ENCODE measurements at regions not wholly inside any gene's neighbourhood (a gene's known extent, or its start where the extent isn't known, plus 50 kb on each side); places are given as distances from the start of the nearest gene placed in this dataset.

DNA sequence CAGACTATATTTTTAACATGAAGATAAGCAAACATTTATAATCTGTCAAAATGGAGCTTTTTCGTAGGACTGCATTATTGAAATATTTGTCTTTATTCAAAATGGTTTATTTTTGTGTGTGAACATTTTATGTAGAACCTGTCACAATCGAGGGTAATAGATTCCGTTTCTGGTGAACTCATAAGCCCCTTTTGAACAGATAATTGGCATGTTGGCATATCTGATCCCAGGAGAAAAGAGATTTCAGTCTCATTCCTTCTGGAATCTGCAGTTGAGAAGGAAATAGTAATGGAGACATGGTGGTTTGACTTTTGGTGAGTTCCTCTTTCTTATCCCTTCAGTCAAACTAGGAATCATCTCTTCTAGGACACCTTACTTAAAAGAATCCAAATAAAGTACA, 427.9 kb upstream of the B3GALT2 start:
- no peak for DNase-seq (ENCODE audit: low spot score)

DNA sequence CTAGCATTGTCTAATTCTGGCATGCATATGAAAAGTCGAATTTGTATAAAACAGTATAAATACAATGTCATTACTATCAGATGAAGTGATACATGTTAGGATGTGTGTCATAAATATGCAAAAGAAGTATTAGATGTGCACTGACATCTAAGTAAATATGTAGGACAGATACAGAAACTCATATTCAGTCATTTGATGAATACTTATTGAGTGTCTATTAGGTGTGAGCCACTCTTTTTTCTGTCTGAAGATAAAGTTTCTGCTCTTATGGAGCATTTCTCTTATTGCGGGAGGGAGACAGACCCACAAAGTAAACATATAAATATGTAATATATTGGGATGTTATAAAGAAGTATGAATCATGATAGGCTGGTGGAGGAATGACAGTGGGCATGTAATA, 426.6 kb upstream of the B3GALT2 start:
- no peak for DNase-seq (ENCODE audit: low spot score)

DNA sequence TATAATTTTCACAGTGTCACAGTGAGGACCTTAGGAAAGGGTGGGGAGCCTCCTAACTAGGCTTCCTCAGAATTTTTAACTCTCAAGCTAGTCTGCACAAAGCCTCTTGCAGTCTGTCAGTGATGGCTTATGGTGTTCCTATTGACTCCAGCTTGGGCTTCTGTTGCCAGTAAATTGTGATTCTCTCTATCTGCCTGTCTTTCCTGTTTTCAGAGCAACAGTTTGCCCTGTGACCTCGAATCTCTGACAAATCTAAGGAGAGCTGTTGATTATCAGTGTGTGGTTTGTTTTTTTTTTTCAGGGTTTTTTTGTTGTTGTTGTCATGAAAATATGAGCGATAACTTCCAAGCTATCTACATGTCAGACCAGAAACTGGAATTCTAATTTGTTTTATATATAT, 423.2 kb upstream of the B3GALT2 start:
- no peak for DNase-seq (ENCODE audit: low spot score)

DNA sequence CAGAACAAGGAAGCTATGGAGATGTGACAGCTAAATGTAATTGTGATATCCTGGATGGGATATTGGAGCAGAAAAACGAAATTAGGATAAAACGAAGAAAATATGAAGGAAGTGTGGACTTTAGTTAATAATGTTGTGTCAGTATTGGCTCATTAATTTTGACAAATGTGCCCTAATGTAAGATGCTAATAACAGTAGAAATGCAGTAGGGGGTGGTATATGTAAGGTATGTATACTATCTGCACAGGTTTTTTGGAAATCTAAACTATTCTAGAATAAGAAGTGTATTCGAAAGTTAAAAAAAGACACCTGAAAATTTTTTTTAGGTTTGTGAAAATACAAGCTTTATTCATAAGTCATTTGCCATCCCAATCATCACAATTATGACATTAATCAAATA, 421.4 kb upstream of the B3GALT2 start:
- no peak for DNase-seq (ENCODE audit: low spot score)

DNA sequence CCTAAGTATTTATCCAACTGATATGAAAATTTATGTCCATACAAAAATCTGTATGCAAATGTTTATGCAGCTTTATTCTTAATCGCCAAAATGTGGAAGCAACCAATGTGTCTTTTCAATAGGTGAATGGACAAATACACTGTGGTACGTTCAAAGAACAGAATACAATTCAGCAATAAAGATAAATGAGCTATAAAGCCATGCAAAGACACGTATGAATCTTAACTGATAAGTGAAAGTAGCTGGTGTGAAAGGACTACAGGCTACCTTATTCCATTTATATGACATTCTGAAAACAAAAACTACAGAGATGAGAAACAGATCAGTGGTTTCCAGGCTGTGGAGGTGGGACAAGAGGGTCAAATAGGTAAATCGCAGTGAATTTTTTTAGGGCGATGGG, 419.6 kb upstream of the B3GALT2 start:
- DNase-seq (ENCODE audit: low spot score), result no peak

DNA sequence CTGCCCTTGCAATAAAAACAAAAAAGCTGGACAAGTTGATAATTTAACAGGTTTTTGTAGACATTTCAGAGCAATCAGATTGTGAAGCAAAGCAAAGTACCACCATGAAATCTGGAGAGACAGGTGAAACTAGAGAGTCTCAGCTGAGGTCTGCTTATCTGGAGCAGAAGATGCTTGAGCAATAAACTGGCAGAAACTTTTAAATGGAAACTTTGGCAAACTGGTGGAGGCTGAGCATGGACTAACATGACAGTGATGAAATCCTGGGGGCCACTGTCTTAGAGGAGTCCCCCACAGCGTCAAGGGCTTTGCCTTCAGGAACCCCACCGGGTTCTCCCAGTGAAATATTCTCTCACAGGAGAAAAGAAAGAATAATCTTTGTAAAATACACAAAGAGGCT, 416.3 kb upstream of the B3GALT2 start:
- no peak for DNase-seq (ENCODE audit: low spot score)

DNA sequence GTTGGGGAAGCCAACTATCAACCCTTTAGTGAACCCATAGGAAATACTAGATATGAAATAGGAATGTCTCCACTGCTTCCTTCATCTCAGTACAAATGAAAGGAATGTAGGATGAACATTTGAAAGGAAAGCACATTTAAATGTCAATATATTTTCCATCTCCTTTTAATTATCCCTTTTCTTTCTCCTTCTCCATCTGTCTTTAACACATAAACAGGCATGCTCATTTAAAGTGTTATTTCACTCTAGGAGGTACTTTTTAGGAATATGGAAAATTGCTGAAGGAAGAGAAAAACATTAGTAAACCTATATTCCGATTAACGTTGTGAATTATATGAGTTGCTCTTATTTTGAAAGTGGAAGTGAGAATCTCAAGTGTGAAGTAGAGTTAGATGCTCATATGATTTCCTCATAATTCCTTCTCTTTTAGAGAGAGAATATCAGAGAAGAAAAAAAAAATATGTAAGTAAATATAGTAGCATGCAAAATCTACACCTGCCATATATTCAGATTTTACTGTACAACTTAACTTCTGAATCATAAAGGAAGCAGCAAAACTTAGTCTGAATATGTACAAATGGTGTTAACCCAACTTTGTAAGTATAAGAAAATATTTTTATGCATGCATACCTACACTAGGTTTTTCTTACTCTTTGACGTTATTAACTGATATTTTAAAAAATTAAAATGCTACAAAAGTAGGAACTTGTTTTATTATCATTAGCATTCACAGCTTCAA, 406.9 kb upstream of the B3GALT2 start:
- DNase-seq (ENCODE audit: low spot score), result peak; percentile 2

DNA sequence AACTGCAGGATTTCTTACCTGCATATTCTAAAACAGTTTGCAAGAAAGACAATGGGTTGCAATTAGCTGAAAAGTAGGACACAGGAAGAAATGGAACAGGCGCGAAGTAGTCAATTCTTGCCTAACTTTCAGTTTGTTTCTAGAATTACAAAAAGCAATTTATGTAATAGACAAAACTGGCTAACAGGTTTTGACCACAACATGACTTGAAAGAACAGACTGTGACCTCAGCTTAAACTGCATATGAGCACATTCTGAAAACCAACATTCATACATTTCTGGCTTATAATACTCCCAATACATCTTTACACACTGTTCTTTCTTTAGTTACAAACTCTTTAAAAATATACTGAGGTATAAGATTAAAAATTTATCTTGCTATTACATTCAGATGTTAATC, 405.9 kb upstream of the B3GALT2 start:
- DNase-seq (ENCODE audit: low spot score), result no peak

DNA sequence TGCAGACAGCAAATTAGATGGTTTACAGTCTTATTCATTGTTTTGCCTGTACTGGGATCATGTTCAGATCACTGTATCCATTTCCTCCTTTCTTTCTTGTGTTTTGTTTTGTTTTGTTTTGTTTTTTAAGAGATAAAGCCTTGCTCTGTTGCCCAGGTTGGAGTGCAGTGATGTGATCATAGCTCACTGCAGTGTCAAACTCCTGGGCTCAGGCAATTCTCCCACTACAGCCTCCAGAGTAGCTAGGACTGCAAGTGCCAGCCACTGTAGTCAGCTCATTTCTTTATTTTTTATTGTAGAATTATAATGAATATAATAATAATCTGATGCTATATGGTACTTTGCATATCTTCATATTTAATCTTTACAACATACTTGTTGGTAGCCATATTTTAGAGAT, 403.7 kb upstream of the B3GALT2 start:
- no peak for DNase-seq (ENCODE audit: low spot score)

DNA sequence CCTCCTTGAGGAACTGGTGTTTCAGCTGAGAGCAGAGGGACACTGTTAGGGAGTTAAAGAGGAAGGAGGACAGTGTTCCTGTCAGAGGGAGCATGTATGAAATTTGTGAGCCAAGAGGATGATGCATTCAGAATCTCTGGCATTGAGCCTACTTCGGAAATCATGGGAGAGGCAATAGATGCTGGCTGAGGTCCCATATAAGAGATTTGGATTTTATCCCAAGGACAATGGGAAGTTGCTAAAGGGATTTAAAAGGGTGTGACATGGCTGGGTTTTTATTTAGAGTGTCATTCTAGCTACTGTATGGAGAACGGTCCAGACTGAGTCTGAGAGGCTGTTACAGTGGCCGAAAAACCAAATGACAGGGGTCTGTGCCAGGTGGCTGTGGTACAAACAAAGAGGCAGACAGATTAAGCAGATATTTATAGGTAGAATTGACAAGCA, 403.2 kb upstream of the B3GALT2 start:
- DNase-seq (ENCODE audit: low spot score), result no peak

DNA sequence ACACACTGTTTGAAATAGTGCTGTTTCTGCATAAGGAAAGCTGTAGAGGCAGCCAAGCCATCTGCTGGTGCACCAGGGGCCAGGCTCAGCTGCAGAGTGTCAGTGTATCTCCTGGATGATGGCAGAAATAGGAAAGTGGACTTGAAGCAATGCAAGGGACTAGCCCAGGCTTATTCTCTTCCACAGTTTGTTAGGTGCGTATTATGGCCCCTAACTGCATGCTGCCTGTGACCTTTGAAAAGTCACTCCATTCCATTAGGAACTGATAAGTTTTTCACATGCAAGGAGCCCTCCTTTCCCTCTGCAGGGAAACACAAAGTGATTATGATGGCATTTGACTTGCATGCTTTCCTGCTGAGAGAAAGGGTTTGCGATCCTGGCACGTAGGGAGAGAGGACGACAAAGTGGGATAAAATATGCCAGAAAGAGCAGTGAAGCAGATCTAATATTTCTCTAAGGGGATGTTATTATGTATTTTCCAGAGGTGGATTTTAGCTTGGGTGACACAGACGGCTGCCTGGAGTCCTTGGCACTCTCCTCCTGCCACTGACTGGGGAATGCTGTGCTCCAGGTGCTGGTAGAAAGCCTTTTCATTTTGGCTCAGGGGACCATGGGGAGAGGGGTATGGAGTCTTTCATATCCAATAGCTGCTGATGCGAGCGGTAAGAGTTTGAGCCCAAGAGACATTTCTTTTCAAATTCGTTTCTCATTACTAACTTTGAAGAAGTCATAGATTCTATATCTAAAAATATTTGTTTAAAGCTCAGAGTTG, 402.1 kb upstream of the B3GALT2 start:
- no peak for DNase-seq (ENCODE audit: low spot score)

DNA sequence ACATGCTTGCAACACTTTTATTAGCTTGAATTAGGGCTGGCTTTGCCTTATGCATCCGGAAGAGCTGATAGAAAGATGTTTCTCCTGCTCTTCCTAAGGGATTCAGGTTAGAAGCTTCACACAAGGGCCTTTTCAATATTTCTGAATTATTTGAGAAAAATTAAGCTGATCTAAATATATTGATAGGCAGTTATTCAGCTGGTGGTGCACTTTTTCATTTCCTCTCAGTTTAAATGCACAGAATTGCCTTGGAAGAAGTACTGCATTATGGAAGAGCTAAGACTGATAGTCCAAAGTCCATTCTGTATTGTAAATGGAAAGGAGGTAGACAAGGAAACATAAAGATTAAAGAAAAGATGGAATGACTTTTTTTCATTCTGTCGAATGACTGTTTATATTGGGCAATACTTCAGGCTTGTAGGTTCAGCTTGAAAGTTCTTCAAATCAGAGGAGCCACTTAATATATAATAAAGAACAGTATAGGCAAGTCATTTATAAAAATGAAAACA, 398.4 kb upstream of the B3GALT2 start:
- no peak for DNase-seq (ENCODE audit: low spot score)

DNA sequence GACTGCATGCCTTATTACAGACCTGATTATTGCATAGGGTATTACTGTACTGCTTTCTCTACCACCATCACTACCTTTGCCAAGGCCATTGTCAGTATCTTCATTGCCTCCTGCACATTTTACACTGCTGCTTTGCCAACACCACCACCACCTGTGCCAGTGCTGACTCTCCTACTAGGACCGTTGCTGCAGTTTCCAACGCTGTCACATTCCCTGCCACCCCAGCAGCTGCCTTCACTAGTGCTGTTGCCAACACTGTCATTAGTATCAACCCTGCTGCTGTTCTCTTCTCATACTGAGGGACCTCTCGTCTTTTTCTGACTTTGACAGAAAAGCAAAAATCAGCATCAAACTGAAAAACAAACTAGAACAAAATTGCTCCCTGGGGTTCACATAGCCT, 394.9 kb upstream of the B3GALT2 start:
- DNase-seq (ENCODE audit: low spot score), result no peak

DNA sequence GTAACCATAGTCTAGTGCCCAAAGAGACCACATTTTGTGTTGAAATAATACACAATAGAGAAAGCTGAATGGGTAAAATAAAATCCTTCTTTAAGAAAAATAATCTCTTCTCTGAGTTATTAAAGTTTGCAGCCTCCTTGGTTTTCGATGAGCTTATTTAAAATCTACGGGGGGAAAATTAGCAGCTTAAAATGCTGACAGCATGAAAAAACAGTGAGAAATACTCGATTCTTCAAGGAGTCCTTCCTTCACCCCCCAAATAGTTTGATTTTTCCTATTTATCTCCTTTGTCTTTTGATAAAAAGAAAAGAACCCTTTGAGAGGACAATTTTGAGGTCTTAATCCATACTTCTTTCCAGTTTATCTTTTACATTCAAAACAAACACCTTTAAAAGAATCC, 394.0 kb upstream of the B3GALT2 start:
- no peak for DNase-seq (ENCODE audit: low spot score)

DNA sequence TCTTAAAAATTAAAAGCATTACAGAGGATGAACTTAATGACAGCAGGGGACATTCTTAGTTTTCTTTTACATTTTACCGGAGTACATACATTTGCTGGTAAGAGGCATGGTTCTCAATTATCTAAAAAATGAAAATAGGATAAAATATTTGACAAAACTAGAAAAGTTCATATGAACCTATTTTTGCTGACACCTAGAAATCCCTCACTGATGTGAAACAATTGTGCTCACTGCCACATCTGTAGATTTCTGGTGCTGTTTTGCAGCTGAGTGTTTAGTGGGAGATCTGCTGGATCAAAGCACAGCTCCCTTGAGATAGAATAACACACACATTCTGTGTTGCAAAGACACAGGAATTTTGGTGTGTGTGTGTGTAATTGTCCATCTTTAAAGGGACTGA, 392.9 kb upstream of the B3GALT2 start:
- no peak for DNase-seq (ENCODE audit: low spot score)

DNA sequence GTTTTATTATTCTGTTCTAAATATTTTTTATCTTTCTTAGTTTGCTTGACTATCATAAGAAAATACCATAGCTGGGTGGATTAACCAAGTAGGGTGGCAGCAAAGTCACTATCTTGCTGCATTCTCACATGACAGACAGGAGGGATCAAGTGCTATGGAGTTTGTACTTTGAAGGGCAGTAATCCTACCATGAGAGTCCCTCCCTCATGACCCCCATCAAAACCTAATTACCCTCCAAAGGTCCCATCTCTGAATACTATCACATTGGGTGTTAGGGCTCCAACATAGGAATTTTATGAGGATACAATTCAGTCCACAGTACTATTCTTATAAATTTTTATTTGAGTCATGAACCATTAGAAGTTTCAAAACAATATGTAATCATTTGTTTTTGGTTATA, 388.5 kb upstream of the B3GALT2 start:
- DNase-seq (ENCODE audit: low spot score), result no peak

DNA sequence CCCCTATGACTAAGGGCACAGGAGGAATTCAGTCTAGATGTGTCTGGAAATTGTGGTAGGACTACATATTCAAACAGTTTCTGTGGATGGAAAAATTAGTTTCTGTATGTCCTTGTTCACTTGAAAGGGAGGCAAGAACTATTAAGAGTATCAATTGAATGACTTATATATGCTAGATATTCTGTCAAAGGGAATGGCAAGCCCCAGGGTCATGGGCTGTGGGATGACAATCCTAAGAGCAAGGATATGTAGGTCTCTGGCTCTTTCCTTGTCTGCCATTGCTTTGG, 383.5 kb upstream of the B3GALT2 start:
- no peak for DNase-seq (ENCODE audit: low spot score)

DNA sequence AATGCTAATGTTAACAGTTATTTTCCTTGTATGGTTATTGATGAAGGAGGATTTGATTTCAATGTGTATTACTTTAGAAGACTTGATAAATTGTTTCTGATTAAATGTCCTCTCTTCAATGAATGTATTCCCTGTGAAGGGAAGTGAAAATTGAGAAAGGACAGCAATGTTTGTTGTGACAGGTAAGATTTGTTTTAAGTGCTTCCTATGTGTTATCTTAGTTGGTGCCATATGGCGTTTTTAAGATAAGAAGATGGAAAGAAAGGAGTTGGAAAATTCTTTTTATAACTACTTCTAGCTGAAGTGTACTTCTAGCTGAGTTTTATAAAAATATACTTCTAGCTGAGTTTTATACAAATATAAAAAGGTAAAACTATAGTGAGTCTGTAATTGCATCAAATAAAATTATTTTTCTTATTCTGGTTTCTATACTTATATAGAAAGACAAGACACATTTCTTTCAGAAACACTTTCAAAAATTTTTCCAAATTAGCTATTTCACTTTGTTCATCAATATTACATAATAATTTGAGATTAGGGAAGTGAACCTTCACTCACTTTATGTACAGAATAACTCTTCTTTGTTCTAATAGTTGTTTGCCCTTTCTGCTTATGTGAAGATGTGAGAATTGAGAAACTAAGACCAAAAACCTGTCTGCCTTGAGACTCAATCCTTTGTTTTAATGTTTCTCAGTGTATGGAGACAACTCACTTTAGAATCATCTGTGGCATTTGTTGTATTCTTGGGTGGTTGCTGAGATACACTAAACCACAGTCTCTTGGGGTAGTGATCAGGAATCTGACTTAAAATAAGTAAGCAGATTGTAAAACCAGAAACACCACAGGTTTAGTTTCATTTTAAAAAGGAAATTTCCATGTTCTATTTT, 382.9 kb upstream of the B3GALT2 start:
- DNase-seq (ENCODE audit: low spot score), result no peak

DNA sequence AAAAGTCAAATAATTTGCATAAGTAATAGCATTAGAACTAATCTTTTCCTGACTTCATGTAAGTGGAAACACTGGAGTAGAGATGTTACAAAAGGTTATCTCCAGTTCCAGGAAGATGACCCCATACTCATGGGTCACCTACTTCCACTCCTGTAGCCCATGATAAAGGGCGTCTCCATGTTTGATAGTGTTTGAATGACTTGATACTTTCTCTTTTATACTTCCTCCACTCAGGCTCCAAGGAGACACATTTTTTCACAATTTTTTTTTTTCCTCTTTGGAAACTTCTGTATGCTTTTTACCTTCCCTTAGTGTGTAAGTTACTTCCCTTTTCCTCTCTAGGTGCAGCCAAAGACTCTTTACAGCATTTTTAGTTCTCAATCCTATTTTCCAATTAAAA, 382.1 kb upstream of the B3GALT2 start:
- DNase-seq (ENCODE audit: low spot score), result no peak

DNA sequence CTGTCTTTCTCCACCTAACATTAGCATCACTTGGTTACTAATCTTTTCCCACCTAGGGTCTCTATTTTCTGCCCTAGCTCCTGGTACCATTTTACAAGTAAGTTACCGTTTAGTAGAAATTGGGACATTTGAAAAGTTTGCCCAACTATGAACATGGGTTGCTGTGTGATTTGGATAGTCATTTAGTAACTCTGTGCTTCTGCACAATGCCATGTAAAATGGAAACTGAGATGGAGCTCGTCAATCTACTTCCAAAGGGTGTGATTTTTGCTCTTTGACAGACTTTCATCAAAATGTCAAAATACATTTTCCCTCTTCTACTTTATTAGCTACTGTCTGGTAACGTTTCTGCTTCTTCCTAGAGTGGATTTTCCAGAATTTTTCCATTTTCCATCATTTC, 381.5 kb upstream of the B3GALT2 start:
- no peak for DNase-seq (ENCODE audit: low spot score)

DNA sequence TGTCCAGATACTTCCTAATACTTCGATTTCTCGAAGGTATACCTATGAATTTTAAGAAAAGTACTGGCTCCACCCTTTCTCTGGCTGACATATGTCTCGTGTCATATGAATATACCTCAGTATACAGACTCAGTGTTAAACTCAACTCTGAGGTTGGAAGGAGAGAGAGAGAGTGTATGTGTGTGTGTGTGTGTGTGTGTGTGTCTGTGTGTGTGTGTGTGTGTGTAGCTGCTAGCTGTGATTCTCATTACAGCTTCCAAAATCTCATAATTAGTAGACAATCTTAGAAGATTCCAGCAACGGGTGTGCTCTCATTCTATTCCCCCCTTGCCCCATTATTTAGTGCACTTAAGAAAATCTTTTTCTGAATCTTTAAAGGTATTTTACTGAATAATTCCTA, 380.3 kb upstream of the B3GALT2 start:
- DNase-seq (ENCODE audit: low spot score), result no peak

DNA sequence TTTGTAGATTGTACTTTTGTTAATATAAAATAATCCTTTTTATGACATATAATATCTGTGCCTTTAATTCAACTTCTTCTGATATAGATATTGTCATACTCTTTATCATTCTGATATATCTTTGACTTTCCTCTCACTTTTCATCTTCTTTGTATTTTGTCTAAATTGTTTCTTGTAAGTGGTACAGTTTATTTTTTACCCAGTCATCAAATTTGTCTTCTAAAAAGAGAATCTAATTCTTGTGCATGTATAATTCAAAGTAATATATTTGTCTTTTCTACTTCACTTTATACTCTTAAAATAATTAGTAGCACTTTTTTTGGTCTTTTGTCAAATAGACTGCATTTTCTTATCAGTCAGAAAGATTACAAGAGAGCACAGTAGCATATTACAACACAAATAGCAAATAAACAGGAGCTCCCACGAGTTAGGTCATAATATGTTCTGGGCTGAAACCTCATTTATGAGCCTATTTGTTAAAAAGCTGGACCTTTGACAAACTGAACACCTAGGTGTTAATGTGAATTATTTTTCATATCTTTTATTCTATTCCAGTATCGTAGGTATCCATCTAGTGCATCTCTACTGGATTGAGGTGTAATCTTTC, 379.7 kb upstream of the B3GALT2 start:
- DNase-seq (ENCODE audit: low spot score), result no peak
